ENCODE measurements at regions not wholly inside any gene's neighbourhood (a gene's known extent, or its start where the extent isn't known, plus 50 kb on each side); places are given as distances from the start of the nearest gene placed in this dataset.

DNA sequence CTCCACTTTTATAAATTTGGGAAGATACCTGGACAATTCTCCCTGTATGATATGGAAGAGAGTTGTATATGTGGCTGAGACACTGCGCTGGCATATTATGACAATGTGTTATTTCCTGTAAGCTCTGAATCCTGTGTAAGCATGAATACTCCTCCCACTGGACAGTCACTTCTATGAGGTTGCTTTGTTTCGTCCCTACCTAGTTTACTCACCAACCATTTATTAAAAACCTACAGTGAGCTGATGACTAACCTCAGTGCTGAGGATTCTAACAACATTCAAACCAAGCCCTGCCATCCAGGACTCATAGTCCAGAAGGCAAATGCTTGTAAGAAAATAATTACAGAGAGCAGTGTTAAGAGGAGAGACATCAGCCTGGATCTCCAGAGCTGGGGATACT, 1632.9 kb upstream of the TENM3 start:
- H3K4me1 ChIP-seq (ENCODE audit: insufficient read depth, low read length), result no peaks in the 10 kb centered on the region
- no peaks in the 10 kb centered on the region for H3K9me3 ChIP-seq (ENCODE audit: low read depth, low read length)
- TF ChIP-seq, protein P1, sequence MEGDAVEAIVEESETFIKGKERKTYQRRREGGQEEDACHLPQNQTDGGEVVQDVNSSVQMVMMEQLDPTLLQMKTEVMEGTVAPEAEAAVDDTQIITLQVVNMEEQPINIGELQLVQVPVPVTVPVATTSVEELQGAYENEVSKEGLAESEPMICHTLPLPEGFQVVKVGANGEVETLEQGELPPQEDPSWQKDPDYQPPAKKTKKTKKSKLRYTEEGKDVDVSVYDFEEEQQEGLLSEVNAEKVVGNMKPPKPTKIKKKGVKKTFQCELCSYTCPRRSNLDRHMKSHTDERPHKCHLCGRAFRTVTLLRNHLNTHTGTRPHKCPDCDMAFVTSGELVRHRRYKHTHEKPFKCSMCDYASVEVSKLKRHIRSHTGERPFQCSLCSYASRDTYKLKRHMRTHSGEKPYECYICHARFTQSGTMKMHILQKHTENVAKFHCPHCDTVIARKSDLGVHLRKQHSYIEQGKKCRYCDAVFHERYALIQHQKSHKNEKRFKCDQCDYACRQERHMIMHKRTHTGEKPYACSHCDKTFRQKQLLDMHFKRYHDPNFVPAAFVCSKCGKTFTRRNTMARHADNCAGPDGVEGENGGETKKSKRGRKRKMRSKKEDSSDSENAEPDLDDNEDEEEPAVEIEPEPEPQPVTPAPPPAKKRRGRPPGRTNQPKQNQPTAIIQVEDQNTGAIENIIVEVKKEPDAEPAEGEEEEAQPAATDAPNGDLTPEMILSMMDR (IDR thresholded peaks at IDR 0.05; ENCODE audit: extremely low read depth, low read depth, low read length), result no peak
- no peaks in the 10 kb centered on the region for H3K36me3 ChIP-seq (ENCODE audit: insufficient read depth, low read length)
- no peaks in the 10 kb centered on the region for H3K27me3 ChIP-seq (ENCODE audit: insufficient read depth, low read length)
- no peaks in the 10 kb centered on the region for H4K20me1 ChIP-seq (ENCODE audit: insufficient read depth, low read length)
- H3K4me2 ChIP-seq (ENCODE audit: insufficient read depth, low read length), result no peak overlapping the region
- H3K27ac ChIP-seq (ENCODE audit: low read depth, low read length), result no peak overlapping the region
- H2AFZ ChIP-seq (ENCODE audit: low read length), result no peak overlapping the region
- no peak overlapping the region for H3K4me3 ChIP-seq (ENCODE audit: insufficient read depth, low read length)
- no peak for DNase-seq (ENCODE audit: insufficient read length, low spot score, missing footprints)
- H3K79me2 ChIP-seq (ENCODE audit: insufficient read depth, low read length), result no peaks in the 10 kb centered on the region

DNA sequence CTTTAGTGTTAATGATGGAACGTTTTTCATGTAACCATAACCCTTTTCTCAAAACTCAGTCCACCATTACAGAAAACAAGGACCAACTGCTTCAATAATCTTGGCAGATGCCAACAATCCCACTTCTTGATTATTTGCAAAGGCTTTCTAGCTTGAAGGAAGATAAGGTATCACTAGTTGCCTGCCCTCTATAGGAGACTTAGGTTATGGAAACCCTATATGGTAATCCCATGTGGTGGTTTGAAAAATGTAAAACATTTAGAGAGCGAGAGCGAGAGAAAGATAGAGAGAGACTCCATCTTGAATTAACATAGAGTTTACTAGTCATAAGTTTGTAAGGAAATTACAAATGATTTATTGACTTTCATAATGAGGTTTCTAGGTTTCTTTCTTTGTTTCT, 1627.5 kb upstream of the TENM3 start:
- Histone ChIP-seq H3K27ac (ENCODE audit: low read depth, low read length) (no peak overlapping the region), H4K20me1 (ENCODE audit: insufficient read depth, low read length) (no peaks in the 10 kb centered on the region), H2AFZ (ENCODE audit: low read length) (no peak overlapping the region), H3K4me3 (ENCODE audit: insufficient read depth, low read length) (no peak overlapping the region), H3K36me3 (ENCODE audit: insufficient read depth, low read length) (no peaks in the 10 kb centered on the region), H3K4me2 (ENCODE audit: insufficient read depth, low read length) (no peak overlapping the region), H3K9me3 (ENCODE audit: low read depth, low read length) (no peaks in the 10 kb centered on the region), H3K4me1 (ENCODE audit: insufficient read depth, low read length) (no peaks in the 10 kb centered on the region), H3K79me2 (ENCODE audit: insufficient read depth, low read length) (no peaks in the 10 kb centered on the region), H3K27me3 (ENCODE audit: insufficient read depth, low read length) (no peaks in the 10 kb centered on the region)
- TF ChIP-seq, protein P1 (IDR thresholded peaks at IDR 0.05; ENCODE audit: extremely low read depth, low read depth, low read length), result no peak
- no peak for DNase-seq (ENCODE audit: insufficient read length, low spot score, missing footprints)

DNA sequence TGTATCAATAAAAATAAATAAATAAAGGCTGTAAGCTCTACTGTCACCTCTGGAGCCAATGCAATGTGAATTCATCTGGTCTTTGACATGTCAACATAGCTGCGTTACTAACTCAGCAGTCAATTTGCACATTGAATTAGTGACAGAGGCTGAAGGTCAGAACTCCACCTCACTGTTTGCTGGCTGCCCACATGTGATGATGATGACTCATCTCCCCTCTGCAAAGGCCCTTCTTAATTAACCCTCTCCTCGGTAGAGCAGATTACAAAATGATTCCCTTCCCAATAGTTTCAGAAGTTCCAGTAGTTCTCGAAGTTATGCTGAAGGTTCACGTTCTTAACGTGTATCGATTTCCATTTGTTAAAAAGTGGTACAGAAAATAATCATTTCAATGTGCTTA, 1626.0 kb upstream of the TENM3 start:
- Histone ChIP-seq H2AFZ (ENCODE audit: low read length) (no peak overlapping the region), H3K27ac (ENCODE audit: low read depth, low read length) (no peak overlapping the region), H3K4me1 (ENCODE audit: insufficient read depth, low read length) (no peaks in the 10 kb centered on the region), H3K9me3 (ENCODE audit: low read depth, low read length) (no peaks in the 10 kb centered on the region), H3K36me3 (ENCODE audit: insufficient read depth, low read length) (no peaks in the 10 kb centered on the region), H3K27me3 (ENCODE audit: insufficient read depth, low read length) (no peaks in the 10 kb centered on the region), H3K4me2 (ENCODE audit: insufficient read depth, low read length) (no peak overlapping the region), H4K20me1 (ENCODE audit: insufficient read depth, low read length) (no peaks in the 10 kb centered on the region), H3K79me2 (ENCODE audit: insufficient read depth, low read length) (no peaks in the 10 kb centered on the region), H3K4me3 (ENCODE audit: insufficient read depth, low read length) (no peak overlapping the region)
- TF ChIP-seq, protein P1 (IDR thresholded peaks at IDR 0.05; ENCODE audit: extremely low read depth, low read depth, low read length), result no peak
- no peak for DNase-seq (ENCODE audit: insufficient read length, low spot score, missing footprints)

DNA sequence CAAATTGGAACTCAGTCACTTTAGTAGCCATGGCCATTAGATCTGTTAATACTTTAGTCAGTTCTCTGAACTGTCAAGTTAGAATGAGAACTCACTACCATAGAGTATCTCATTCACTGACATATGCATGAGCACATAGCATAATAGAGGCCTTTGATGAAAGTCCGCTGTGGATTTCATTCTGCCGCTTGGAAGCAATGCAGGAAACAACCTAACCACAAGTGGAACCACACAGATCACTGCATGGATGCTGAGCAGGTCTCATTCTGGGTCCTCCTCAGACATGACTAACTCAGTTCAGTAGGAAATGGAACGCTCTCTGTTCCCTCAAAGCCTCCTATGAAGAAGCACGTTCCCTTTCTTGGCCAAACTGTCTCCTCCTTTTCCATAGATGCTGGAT, 1624.8 kb upstream of the TENM3 start:
- Histone ChIP-seq H3K4me2 (ENCODE audit: insufficient read depth, low read length) (no peak overlapping the region), H3K9me3 (ENCODE audit: low read depth, low read length) (no peaks in the 10 kb centered on the region), H4K20me1 (ENCODE audit: insufficient read depth, low read length) (no peaks in the 10 kb centered on the region), H3K4me3 (ENCODE audit: insufficient read depth, low read length) (no peak overlapping the region), H3K27me3 (ENCODE audit: insufficient read depth, low read length) (no peaks in the 10 kb centered on the region), H3K36me3 (ENCODE audit: insufficient read depth, low read length) (no peaks in the 10 kb centered on the region), H3K4me1 (ENCODE audit: insufficient read depth, low read length) (no peaks in the 10 kb centered on the region), H2AFZ (ENCODE audit: low read length) (no peak overlapping the region), H3K27ac (ENCODE audit: low read depth, low read length) (no peak overlapping the region), H3K79me2 (ENCODE audit: insufficient read depth, low read length) (no peaks in the 10 kb centered on the region)
- DNase-seq (ENCODE audit: insufficient read length, low spot score, missing footprints), result no peak
- TF ChIP-seq, protein P1 (IDR thresholded peaks at IDR 0.05; ENCODE audit: extremely low read depth, low read depth, low read length), result no peak
